ENCODE measurements at regions not wholly inside any gene's neighbourhood (a gene's known extent, or its start where the extent isn't known, plus 50 kb on each side); places are given as distances from the start of the nearest gene placed in this dataset.
"Not testable (repeated sequence)": the region's sequence is repeated elsewhere in the genome, so short reads cannot be mapped to it uniquely, and the experiment has no call there.

DNA sequence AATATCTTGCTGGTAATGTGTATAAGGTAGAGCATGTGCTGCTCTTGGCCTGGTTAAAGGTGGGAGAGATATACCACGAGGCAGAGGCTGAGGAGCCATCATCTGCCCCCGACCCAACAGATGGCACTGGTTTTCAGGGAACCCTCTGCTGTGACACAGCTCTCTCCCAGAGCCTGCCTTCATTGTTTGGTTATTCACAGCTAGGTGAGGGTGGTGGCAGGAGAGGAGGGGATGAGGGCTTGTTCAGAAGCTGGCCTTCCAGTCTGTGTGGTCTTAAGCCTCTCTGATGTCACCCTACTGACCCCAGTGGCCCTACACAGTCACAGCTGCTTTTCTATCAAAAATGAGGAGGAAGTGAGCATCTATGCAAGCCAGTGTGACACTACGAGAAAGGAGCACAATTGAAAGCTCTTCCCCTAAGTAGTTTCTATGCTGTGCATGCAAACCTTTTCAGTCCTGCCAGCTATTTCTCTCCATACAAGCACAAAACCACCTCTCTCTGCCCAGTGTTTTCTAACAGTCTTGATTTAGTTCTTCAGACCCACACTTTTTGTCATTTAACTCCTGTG, 258.4 kb upstream of the AGTR1 start:
- no peak for DNase-seq

DNA sequence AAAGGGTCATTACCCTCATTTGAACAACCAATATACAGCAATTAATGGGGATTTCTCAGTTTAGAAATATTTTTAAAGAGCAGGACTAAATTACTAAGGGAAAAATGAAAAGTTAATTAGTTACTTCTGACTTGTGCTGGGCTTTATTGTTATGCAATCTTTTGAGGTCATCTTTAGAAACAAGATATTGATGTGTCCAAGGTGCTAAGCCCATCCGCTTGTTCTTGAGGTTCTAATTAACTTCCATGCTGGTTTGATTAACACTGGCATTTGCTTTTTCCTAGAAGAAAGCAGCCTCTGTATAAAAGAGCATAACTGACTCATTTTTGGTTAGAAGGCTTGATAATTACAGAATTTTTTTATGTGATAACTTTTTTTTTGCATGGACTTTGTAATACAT, 256.5 kb upstream of the AGTR1 start:
- DNase-seq: no peak

DNA sequence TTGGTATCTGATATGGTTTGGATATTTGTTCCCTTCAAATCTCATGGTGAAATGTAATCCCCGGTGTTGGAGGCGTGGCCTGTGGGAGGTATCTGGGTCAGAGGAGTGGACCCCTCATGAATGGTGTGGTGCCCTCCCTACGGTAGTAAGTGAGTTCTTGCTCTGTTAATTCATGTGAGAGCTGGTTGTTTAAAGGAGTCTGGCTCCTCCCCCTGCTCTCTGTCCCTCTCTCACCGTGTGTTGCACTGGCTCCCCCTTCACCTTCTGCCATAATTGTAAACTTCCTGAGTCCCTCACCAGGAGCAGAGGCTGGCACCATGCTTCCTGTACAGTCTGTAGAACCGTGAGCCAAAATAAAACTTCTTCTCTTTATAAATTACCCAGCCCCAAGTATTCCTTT, 246.9 kb upstream of the AGTR1 start:
- DNase-seq: no peak

DNA sequence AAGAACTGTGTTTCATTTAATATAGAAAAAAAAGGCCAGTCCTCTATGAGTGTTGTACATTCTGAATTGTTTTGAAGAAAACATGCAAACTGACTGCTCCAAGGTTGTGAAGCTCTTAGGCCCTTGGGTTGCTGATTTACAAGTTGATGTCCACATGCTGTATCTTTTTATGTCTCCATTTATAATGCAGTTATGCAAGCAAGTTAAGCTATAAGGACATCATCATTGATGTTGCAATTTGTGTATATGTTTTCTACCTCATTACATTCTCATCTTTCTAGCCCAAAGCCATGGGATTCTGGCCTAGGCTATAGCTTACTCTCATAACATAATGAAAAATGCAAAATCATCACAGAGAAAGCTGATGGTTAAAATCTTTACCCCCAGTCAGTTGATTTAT, 245.7 kb upstream of the AGTR1 start:
- DNase-seq: no peak

DNA sequence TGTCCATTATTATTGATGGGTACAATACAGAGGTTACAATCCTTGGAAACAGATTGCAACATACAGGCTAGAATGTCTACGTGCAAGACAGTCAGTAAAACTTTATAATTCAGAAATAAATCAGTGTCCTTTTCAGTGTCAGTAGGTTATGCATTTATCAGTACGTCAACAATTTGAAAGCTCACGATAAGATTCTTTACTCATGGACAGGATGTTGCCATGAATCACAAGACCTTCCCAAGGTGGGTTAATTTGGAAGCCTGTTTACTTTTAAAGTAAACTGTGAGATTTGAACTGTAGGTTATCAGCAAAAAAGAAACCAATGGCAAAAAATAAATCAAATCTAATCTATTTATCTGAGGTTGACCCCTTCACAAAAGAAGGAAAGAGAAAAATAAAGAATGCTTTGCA, 243.9 kb upstream of the AGTR1 start:
- DNase-seq: no peak

DNA sequence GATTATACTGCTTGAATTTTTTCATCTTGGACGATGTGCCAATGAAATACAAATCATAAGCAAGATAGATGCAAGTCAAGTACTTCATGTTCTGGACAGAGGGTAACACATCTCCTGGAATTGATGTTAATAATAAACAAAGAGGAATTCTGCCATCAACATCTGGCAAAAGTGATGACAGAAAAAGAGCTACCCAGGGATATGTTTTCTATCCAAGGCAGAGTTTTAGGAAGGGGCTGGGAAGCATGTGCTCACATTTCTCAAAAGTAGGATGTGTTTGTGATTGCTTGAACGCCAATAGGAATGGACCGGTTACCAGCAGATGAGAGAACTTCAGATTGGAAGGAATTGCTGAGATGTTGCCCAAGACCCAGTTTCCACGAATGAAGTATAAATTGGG, 242.6 kb upstream of the AGTR1 start:
- DNase-seq: no peak

DNA sequence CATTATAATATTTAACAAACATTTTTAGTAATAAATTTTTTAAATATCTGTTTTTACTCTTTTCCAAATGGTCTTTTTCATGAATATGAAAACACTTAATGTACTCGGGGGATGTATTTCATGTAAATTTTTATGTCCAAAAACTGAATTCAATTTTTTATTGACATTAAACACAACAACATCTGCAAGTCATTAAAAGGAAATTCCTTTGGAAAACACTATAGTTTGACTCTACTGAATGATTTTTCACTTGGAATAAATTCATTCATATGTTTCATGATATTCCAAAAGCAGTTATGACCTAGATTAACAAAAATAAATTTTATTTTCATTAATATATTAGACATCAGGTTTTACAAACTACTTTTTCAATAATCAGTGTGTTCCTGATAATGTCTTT, 239.8 kb upstream of the AGTR1 start:
- no peak for DNase-seq

DNA sequence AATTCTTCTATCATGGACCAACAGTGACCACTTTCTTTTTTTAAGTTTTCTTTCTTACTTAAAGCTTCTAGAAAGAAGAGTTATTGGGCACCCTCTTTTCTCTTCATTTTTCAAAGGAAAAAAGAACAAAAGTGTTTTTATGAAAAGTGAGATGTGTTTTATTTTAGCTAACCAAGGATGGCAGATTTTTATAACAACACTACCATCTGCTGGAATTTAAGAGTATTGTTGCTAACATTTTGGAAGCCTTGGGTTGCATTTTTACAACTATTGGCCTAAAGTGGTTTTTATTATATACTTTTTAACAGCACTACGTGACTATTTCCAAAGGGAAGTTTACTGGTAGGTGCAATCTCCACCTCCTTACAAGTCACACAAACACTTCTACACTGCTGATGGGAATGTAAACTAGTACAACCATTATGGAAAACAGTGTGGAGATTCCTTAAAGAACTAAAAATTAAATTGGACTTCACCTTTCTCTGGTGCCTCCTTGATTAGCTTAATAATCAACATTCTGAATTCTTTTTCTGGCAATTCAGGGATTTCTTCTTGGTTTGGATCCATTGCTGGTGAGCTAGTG, 237.7 kb upstream of the AGTR1 start:
- no peak for DNase-seq

DNA sequence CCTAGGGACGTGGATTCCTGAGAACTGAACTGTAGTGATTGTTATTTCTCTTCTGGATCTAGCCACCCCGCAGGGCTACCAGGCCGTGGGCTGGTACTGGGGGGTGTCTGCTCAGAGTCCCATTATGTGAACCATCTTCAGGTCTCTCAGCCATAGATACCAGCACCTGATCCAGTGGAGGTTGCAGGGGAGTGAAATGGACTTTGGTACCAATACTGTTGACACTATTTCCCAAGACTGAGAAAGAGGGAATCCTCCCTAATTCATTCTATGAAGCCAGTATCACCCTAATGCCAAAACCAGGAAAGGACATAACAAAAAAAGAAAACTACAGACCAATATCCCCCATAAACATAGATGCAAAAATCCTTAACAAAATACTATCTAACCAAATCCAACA, 237.0 kb upstream of the AGTR1 start:
- no peak for DNase-seq

DNA sequence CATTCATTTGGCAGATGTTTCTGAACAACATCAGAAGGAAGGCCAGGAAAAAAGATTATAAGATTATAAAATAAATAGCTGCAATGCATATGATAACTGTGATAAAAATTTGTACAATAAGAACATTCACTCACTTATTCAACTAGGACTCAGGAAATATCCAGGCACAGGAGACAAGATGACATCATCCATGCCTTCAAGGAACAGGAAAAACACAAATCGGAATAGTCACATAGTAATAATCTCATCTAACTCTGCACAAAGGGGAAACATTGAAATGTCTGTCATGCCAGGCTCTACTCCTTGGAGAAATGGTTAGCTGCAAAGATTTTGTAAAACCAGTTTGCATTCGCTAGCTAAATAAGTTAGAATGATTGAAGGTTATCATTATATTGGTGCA, 233.5 kb upstream of the AGTR1 start:
- DNase-seq: no peak

DNA sequence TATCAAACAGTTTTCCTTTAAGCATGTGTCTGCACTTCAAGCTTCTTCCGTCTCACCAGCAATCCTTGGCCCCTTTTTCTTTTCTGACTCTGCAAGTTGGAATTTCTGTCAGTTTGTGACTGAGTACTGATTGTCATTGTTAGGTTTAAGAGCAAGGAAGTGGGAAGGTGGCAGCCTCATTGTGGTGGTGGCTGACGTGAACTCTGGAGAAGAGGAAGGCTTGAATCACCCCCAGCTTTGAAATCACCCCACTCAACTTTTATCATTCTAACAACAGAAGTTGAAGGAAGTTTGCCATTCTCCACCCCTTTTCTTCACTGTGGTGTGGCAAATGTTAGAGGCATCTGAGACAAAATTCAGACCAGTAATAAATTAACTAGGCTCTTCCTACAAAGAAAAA, 231.6 kb upstream of the AGTR1 start:
- DNase-seq: no peak

DNA sequence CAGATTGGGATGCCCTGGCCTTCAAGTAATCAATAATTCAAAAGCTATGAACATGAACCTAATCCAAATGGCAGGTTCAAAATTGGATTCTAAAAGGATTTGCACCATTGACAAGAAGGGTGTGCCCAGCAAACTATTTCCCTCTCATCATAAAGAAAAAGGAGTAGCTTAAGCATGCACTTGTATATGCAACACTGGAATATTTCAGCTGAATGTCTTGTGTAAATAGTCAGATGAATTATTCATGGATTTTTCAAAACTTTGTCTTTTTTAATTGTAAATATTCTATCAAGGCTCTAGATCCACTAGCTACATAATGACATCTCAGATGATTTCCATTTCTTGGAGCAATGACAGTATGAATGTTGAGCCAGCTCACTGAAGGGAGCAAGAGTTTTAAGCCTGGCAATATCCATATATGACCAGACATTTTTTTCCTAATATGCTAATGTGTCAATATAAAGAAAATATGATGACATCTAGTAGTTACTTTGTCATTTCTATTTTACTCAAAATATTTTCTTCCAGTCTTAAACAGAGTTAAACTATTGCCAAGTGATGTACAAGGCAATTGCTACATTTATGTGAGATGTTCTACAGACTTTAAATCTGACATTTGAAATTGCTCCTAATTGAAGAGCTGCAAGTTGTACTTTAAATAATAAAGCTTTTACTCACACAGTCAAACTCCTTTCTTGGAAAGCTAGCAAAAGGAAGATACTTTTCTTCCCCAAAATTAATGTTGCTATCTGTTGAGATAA, 230.5 kb upstream of the AGTR1 start:
- no peak for DNase-seq

DNA sequence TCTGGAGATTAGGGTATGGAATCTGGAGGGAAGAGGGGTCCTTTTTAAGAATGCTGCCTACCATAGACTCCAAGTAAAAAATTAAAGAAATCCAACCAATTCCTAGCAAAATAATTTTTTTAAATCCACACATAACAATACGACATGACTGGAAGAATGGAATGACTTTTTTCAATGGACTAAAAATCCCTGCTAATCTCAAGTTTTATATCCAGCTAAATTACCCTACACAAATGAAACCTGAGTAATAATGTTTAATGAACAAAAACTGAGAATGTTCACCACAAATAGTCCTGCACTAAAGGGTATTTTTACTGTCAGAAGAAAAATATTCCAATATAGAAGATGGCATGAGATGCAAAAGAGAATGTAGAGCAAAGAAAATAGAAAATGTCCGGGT, 220.3 kb upstream of the AGTR1 start:
- DNase-seq: no peak

DNA sequence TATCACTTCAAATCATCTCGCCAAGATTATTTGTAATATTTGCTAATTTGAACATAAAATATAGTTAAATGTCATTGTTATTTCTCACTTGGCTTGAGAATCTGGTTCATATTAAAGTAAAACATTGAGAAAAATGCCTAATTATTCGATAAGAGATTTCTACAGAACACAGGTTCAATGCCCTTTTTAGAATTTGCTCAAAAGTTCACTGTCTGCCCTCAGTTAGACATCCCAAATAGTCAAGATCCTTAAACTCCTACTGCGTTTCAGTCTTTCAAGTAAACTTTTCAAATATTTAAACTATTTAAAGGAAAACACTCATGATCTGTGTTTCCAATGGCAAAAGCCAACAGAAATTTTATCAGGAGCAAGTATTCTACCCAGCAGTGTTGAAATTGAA, 204.1 kb upstream of the AGTR1 start:
- no peak for DNase-seq

DNA sequence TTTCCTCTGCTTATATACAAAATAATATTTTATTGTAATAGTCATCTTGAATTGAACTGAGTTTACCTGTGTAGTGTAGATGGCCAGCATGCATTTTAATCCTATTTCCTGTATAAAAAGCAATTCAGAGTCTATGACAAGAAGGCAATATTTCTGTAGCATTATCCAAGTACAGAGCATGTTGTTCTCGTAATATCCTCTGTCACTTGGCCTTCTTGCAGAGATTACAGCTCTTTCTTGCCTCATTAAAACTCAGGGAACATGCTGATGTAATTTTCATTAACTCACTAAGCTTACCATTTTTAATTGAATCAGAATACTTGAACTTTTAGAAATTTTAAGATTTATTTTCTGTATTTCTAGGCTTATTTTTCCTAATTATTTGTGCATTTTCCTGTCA, 203.3 kb upstream of the AGTR1 start:
- DNase-seq: no peak

DNA sequence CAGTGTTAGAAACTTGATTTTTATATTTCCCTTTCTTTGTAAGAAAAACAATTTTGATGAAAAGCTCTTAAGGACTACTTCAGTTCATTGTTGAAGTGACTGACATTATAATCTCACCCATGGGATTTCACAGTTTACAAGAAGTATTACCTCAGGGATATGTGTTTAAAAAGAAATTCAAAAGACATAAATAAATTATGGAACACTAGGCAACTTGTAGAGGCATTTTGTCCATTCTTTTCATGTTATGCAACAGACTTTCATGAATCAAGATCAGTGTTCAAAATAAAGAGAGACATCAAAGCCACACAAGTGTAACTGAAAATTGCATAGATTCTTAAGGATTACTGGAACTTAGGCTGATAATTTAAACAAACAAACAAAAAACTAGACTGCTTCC, 196.8 kb upstream of the AGTR1 start:
- DNase-seq: no peak

DNA sequence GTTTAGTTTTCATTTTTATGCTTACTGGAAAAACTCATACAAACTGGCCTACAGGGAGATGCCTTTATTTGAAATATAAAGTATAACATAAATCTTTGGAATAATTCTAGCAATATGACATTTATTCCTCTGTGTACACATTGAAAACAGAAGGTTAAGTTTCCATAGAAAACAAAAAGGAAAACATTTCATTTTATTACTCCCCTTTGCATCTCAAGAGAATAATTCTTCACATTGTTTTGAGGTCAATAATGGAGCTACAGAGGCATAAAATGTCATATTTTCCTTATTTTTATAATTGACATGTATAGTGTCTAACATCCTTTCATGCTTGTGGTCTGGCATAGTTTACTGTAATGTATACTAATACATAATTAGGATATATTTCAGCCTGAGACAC, 187.6 kb upstream of the AGTR1 start:
- no peak for DNase-seq

DNA sequence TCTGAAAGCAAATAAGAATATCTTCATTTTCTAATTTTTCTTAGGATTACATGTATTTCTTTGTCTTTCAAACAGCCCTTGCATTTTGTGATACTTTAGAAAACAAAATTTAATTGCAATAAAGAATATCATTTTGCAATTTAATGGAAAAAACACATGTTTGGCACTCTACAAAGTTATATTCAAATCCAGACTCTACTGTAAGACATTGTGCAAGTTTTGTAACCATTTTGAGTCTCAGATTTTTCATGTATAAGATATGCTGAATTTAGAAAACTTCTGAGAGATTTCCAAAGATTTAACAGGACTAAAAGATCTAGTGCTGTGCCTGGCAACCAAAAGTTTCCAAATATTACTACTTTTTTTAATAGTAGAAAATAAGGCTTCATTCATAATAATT, 187.1 kb upstream of the AGTR1 start:
- DNase-seq: no peak

DNA sequence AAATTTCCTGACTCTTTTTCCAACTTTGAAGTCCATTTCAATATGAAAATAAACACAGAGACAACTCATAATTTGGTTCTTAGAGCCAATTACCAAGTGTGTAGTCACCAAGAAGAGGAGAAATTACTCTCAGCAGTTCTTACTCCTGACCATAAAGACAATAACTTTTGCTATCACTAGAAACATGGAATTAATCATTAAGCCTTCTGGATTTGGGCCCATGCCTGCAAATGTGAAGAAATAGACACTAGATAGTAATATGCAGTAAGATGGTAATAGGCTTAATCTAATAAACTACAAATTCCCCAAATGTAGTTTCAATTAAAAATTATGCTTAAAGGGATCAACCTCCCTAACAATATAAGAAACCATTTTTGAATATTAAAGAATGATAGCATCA, 185.1 kb upstream of the AGTR1 start:
- DNase-seq: no peak

DNA sequence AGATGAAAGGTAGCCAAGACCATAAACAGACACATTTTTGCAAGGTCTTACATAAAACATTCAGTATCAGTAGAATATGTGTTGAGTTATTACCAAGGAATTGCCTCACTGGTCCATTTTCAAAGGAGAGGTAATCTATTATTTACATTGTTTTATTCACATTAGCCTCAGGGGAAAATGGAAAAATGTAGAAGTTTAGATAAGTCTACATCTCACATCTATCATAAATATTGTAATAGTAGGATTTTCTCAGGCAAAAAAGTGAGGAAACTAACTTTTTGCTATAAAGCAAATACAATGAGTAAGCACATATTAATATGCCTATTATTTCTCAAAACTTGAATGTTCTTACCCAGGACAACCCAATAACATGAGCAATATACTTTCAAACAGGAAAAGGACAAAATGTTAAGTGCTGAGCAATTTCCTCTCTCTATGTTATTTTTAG, 184.6 kb upstream of the AGTR1 start:
- DNase-seq: no peak

DNA sequence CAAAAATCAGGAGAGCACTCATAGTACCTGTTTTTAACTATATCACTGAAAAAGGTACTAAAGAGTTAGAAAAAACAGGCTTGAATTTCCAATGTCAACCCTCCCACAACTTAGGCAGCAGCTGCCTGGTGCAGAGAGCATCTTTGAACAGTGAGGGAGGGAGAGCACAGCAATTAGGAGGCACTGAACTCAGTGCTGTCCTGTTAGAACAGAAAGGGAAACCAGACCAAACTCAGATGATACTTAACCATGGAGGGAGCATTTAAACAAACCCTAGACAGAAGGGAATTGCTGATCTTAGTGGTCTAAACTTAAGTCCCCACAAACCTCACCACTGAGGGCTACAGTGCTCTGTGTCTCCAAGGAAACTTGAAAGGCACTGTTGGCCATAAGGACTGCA, 179.2 kb upstream of the AGTR1 start:
- no peak for DNase-seq

DNA sequence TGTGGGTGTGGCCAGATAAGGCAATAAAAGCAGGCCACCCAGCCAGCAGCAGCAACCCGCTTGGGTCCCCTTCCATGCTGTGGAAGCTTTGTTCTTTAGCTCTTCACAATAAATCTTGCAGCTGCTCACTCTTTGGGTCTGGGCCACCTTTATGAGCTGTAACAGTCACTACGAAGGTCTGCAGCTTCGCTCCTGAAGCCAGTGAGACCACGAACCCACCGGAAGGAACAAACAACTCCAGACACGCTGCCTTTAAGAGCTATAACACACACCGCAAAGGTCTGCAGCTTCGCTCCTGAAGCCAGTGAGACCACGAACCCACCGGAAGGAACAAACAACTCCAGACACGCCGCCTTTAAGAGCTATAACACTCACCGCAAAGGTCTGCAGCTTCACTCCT, 172.1 kb upstream of the AGTR1 start:
- DNase-seq: not testable (repeated sequence)

DNA sequence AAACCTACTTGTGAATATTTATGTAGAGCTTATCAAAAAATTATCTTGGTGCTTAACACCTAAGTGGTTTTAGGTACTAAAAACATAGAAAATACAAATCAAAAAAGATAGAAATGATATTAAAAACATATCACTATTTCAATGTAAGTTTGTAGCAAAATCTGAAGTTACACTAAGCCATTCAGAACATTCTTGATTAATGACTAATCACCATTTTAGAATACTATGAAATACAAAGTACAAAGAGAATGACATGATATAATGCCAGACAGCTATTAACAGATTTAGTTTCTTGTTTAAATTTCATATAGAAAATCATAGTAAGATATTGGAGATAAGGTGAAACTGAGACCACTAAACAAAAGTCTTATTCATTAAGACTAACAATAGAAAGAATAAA, 169.7 kb upstream of the AGTR1 start:
- DNase-seq: no peak

DNA sequence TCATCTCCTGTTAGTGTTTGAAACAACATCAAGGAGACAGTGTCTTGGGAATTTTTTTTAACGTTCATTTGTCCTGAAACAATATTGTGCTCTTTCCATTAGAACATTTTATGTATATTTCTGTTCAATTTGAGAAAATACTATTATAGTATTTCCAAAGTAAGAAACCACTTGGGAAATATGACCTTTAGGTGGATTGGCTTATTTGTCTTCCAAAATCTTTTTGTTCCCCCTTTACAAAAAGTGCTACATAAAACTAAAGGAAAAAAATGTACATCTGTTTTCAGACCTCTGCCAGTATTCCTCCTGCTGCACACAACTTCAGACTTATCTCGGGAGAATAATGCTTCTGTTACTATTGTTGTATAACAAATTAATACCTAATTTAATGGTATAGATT, 165.9 kb upstream of the AGTR1 start:
- no peak for DNase-seq

DNA sequence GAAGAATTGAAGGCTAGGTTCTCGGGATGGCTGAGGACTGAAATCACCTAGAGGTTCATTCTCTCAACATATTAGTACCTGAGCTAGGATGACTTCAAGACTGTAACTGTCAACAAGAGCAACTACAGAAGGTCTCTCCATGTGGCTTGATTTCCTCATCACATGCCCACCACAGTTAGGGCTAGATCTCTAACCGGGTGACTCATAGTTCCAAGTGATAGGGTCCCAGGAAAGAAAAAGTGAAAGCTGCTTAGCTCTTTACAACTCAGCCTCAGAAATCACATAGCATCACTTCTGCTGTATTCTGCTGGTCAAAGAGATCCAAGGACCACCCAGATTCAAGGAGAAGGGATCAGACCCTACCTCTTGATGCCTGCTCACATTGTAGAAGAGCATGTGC, 165.4 kb upstream of the AGTR1 start:
- DNase-seq: no peak

All from NCI-H446 (cell line).